Parathyroid adenoma (tissue), 2 donors: ENCODE measurements at regions not wholly inside any gene's neighbourhood (a gene's known extent, or its start where the extent isn't known, plus 50 kb on each side); places are given as distances from the start of the nearest gene placed in this dataset.
"Not testable (repeated sequence)": the region's sequence is repeated elsewhere in the genome, so short reads cannot be mapped to it uniquely, and the experiment has no call there.

ENCODE experiments used
- H2AFZ ChIP-seq: fragments of 300-600 bp; sonication (generic); one replicate; pipeline ENCODE4 v1.7.0; 2017; ENCODE audit warnings: antibody characterized with exemption, mild to moderate bottlenecking
- H3K27ac ChIP-seq: fragments of 300-600 bp; sonication (generic); one replicate; pipeline ENCODE4 v1.7.0; 2017
- H3K27me3 ChIP-seq: fragments of 300-600 bp; sonication (generic); one replicate; pipeline ENCODE4 v1.7.0; 2017; ENCODE audit warnings: low read length; ENCODE audit not compliant: control insufficient read depth, insufficient read depth
- H3K36me3 ChIP-seq: fragments of 300-600 bp; sonication (generic); one replicate; pipeline ENCODE4 v1.7.0; 2017; ENCODE audit warnings: low read length; ENCODE audit not compliant: control insufficient read depth, insufficient read depth
- H3K4me1 ChIP-seq: fragments of 300-600 bp; sonication (generic); one replicate; pipeline ENCODE4 v1.7.0; 2017; ENCODE audit warnings: control low read depth
- H3K4me2 ChIP-seq: fragments of 300-600 bp; sonication (generic); one replicate; pipeline ENCODE4 v1.7.0; 2017; ENCODE audit warnings: low read length
- H3K4me3 ChIP-seq: fragments of 300-600 bp; sonication (generic); one replicate; pipeline ENCODE4 v1.7.0; 2017; ENCODE audit warnings: low read depth, low read length
- H3K79me2 ChIP-seq: fragments of 300-600 bp; sonication (generic); one replicate; pipeline ENCODE4 v1.7.0; 2017; ENCODE audit warnings: control low read depth
- H3K9ac ChIP-seq: fragments of 300-600 bp; sonication (generic); one replicate; pipeline ENCODE4 v1.7.0; 2017; ENCODE audit warnings: mild to moderate bottlenecking
- H3K9me3 ChIP-seq: fragments of 300-600 bp; sonication (generic); one replicate; pipeline ENCODE4 v1.7.0; 2017; ENCODE audit warnings: low read length; ENCODE audit not compliant: control insufficient read depth
- TF ChIP-seq, protein P1 (sequence below): fragments of 300-600 bp; sonication (generic); IDR thresholded peaks from one replicate; pipeline ENCODE4 v1.7.0; 2017; ENCODE audit warnings: antibody characterized with exemption, mild to moderate bottlenecking
- donor health status: primary hyperparathyroidism.

DNA sequence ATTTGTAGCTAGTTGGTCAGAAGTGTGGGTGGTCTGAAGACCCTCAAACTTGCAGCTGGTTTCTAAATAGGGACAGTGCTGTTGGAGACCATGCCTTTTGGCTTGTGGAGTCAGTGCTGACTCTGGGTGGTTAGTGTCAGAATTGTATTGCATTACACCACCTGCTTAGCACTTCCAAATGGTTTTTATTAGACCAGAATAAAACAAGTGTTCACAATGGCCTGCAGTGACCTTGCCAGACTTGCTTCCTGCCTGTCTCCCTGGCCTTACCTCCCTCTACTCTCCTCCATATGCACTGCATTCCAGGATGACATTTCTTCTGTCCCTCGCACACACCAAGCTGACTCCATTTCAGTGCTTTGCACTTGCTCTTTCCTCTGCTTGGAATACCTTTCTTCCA is 72.7 kb upstream of the CNIH3 start:
- Histone ChIP-seq H2AFZ (no peak overlapping the region), H3K27ac (no peak overlapping the region), H3K36me3 (no peaks in the 10 kb centered on the region), H3K79me2 (no peaks in the 10 kb centered on the region), H3K9me3 (no peaks in the 10 kb centered on the region), H3K4me1 (no peaks in the 10 kb centered on the region), H3K9ac (no peak overlapping the region), H3K4me2 (no peak overlapping the region), H3K27me3 (no peaks in the 10 kb centered on the region), H3K4me3 (no peak overlapping the region)
- TF ChIP-seq, protein P1, sequence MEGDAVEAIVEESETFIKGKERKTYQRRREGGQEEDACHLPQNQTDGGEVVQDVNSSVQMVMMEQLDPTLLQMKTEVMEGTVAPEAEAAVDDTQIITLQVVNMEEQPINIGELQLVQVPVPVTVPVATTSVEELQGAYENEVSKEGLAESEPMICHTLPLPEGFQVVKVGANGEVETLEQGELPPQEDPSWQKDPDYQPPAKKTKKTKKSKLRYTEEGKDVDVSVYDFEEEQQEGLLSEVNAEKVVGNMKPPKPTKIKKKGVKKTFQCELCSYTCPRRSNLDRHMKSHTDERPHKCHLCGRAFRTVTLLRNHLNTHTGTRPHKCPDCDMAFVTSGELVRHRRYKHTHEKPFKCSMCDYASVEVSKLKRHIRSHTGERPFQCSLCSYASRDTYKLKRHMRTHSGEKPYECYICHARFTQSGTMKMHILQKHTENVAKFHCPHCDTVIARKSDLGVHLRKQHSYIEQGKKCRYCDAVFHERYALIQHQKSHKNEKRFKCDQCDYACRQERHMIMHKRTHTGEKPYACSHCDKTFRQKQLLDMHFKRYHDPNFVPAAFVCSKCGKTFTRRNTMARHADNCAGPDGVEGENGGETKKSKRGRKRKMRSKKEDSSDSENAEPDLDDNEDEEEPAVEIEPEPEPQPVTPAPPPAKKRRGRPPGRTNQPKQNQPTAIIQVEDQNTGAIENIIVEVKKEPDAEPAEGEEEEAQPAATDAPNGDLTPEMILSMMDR: no peak

DNA sequence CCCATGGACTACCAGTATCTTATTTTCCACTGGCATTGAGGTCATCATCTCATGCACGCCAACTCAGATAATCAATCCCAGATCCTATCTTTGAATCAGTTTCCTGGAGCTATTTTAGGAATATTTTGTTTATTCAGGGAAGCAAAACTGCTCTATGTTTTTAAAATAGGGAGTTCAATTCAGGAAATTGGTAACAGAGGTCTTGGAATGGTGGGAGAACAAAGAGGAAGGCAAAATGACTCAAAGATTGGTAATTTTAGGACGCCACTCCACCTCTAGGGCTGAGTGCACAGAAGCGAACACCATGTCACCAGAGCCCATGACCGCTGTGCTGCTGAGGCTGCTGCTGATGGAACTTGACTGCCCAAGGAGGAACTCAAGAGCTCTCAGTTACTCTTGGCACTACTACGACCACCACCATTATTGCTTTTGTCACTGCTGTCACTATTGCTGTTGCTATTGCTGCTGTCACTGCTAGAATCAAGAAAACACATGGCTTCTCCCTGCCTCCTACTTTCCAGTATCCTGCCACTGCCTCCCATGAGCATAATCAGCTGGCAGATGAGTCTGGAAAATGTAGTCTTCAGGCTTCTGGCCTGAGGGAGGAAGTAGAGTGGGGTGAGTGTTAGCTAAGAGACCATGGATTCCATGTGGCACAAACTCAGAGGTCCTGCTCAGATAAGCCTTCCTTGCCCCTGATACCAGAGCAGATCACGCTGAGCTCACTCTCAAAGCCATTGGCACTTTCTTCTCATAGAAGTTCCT is 71.6 kb upstream of the CNIH3 start:
- no peak overlapping the region for H2AFZ ChIP-seq
- H3K27ac ChIP-seq: no peak overlapping the region

DNA sequence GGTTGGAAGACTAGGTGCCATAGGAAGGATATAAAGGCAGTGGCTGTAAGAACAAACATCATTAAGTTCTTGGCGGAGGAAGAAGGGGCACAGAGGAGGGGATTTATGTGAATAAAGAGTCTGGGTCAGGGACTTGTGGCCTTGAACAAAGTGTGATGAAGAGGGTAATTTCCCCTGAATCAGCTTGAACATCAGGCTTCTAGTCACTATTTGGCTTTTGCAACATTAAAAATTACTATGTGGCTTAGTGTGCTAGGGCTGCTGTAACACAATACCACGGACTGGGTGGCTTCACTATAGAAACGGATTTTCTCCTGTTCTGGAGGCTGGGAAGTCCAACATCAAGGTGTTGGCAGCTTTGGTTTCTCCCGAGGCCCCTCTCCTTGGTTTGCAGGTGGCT is 70.5 kb upstream of the CNIH3 start:
- Histone ChIP-seq H3K27me3 (no peaks in the 10 kb centered on the region), H3K79me2 (no peaks in the 10 kb centered on the region), H2AFZ (no peak overlapping the region), H3K36me3 (no peaks in the 10 kb centered on the region), H3K9me3 (no peaks in the 10 kb centered on the region), H3K4me3 (no peak overlapping the region), H3K27ac (no peak overlapping the region), H3K4me1 (no peaks in the 10 kb centered on the region), H3K4me2 (no peak overlapping the region), H3K9ac (no peak overlapping the region)
- TF ChIP-seq, protein P1: no peak

More for the DNA sequence above, 71.6 kb upstream of the CNIH3 start:
- Histone ChIP-seq H3K9me3 (no peaks in the 10 kb centered on the region), H3K9ac (no peak overlapping the region), H3K36me3 (no peaks in the 10 kb centered on the region), H3K4me1 (no peaks in the 10 kb centered on the region), H3K79me2 (no peaks in the 10 kb centered on the region), H3K27me3 (no peaks in the 10 kb centered on the region), H3K4me2 (no peak overlapping the region), H3K4me3 (no peak overlapping the region)
- TF ChIP-seq, protein P1: no peak

DNA sequence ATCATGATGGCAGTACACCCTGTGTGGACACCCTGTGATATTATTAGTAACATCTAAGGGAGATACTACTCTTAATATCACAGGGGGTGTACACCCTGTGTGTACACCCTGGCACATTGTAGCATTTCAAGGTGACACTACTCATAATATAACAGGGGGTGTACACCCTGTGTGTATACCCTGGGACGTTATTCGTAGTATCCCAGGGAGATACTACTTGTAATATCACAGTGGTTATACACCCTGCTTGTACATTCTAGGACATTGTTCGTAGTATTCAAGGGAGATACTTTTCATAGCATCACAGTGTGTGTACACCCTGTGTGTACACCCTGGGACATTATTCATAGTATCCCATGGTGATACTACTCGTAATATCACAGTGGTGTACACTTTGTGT is 67.4 kb upstream of the CNIH3 start:
- Histone ChIP-seq H3K27ac (no peak overlapping the region), H3K4me2 (no peak overlapping the region), H2AFZ (no peak overlapping the region), H3K4me3 (no peak overlapping the region), H3K27me3 (no peaks in the 10 kb centered on the region), H3K9ac (no peak overlapping the region), H3K4me1 (no peaks in the 10 kb centered on the region), H3K79me2 (no peaks in the 10 kb centered on the region), H3K36me3 (no peaks in the 10 kb centered on the region), H3K9me3 (no peaks in the 10 kb centered on the region)
- TF ChIP-seq, protein P1: no peak

DNA sequence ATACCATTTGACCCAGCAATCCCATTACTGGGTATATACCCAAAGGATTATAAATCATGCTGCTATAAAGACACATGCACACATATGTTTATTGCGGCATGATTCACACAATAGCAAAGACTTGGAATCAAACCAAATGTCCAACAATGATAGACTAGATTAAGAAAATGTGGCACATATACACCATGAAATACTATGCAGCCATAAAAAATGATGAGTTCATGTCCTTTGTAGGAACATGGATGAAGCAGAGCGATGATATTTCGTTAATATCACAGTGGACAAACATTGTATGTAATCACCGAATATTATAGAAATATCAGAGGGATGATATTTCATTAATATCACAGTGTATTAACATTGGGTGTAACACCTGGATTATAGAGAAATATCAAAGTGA is 64.9 kb upstream of the CNIH3 start:
- not testable (repeated sequence) for H3K4me1 ChIP-seq, H3K9ac ChIP-seq, H3K36me3 ChIP-seq, H3K4me3 ChIP-seq, H3K27me3 ChIP-seq, H3K27ac ChIP-seq, H3K4me2 ChIP-seq, H3K79me2 ChIP-seq, H3K9me3 ChIP-seq, H2AFZ ChIP-seq
